Heart right ventricle (tissue), 16 donors: ENCODE measurements at regions not wholly inside any gene's neighbourhood (a gene's known extent, or its start where the extent isn't known, plus 50 kb on each side); places are given as distances from the start of the nearest gene placed in this dataset.

Experiments
- ATAC-seq, 8 donors: fragments of 200-7000 bp; cut with Tn5 transposase; one replicate each; pipeline ENCODE4 v1.9.1; 2020; ENCODE audit warnings: mild to moderate bottlenecking in 8 of 8, moderate library complexity in 8 of 8, moderate number of reproducible peaks in 1 of 8
- DNase-seq, 2 donors: peaks; one replicate each; pipeline ENCODE4 v3.0.0-alpha.2; 2020
- H3K27ac ChIP-seq, 10 donors: fragments of 200-600 bp; sonication (generic) in 2 of 10; one replicate each; pipeline versions ENCODE4 v1.5.0 to v1.8.0; 2020 to 2022; ENCODE audit warnings: mild to moderate bottlenecking in 3 of 10
- H3K27me3 ChIP-seq, 7 donors: fragments of 200-600 bp; one replicate each; pipeline ENCODE4 v1.8.0; 2021 to 2022; ENCODE audit warnings: mild to moderate bottlenecking in 2 of 7
- H3K36me3 ChIP-seq, 9 donors: fragments of 200-600 bp; sonication (generic) in 1 of 9; one replicate each; pipeline versions ENCODE4 v1.5.0 to v1.8.0; 2020 to 2022; ENCODE audit warnings: mild to moderate bottlenecking in 2 of 9
- H3K4me1 ChIP-seq, 9 donors: fragments of 200-600 bp; sonication (generic) in 1 of 9; one replicate each; pipeline versions ENCODE4 v1.5.0 to v1.8.0; 2020 to 2022; ENCODE audit warnings: mild to moderate bottlenecking in 4 of 9
- H3K4me3 ChIP-seq, 10 donors: fragments of 200-600 bp; sonication (generic) in 2 of 10; one replicate each; pipeline versions ENCODE4 v1.5.0 to v1.8.0; 2020 to 2022; ENCODE audit warnings: mild to moderate bottlenecking in 7 of 10, moderate library complexity in 2 of 10
- H3K9me3 ChIP-seq, 11 donors: fragments of 200-600 bp in 10 of 11; sonication (generic) in 2 of 11; one replicate each; pipeline versions ENCODE4 v1.5.0 to v1.8.0; 2013 to 2022; ENCODE audit warnings: mild to moderate bottlenecking in 2 of 11, control low read depth in 1 of 11, moderate library complexity in 1 of 11
- CTCF ChIP-seq, 9 donors: fragments of 200-600 bp; sonication (generic) in 2 of 9; IDR thresholded peaks; one replicate each; pipeline versions ENCODE4 v1.5.0 to v1.8.0; 2021 to 2022; ENCODE audit warnings: antibody characterized with exemption in 9 of 9, mild to moderate bottlenecking in 5 of 9, moderate library complexity in 1 of 9
- WGBS, 2 donors: extraction: QIAGEN DNeasy Blood & Tissue Kit; methylation state at CpG; one replicate each; pipeline ENCODE4 v1.1.7; 2013; ENCODE audit warnings: inconsistent platforms in 1 of 2; 5-methylcytosine and 5-hydroxymethylcytosine counted together
- intact Hi-C, 10 donors: fragments of 100-400 bp; cut with DNase I; formaldehyde crosslinking; loops; one replicate each; pipeline versions ENCODE4 v1.11.1 to v1.14.2; 2022
- donor health status: Arrhythmogenic right ventricular cardiomyopathy.
- donor health status: ischemic (EF 13 %, LVEDD 7.1; RV severe dilation, severe dysfunction).
- donor health status: healthy with polysubstance abuse.
- donor health status: DM: no; HTN: yes; CAD: no.
- donor health status: DM: no; HTN: no; CAD: no.
- donor health status: ischemic (EF 25% LVEDD 6.9; RV normal size, moderate dysfunction).
- donor health status: ischemic (EF 25% LVEDD 5.7; RV mildly dilated, moderate dysfunction).
- donor health status: healthy.
- donor health status: DM: yes; HTN: yes; CAD: no.
- donor health status: Ischemic cardiomyopathy.
- donor health status: ischemic (EF 35%, LVEDD 5.7; RV mildly dilated, moderate dysfunction).
- donor health status: nonischemic (EF 11% LVEDD 7.7; RV severe dilation, severe dysfunction).
- donor health status: DM: yes; HTN: yes; CAD: no.
- donor health status: PGD.
- donor health status: ischemic (EF 29% LVEDD 5.4; RV normal size, mild dysfunction).
- donor health status: nonischemic (EF 23%, LVEDD 6.1; RV moderate dilation, normal function).

GRCh38 chr2:153074207-153074606, 355.8 kb downstream of the ARL6IP6 start:
- Histone ChIP-seq H3K27me3 (no peaks in the 10 kb centered on the region), H3K27ac (no peak overlapping the region), H3K4me1 (no peaks in the 10 kb centered on the region), H3K36me3 (no peaks in the 10 kb centered on the region), H3K4me3 (no peak overlapping the region), H3K9me3 (no peaks in the 10 kb centered on the region)
- ATAC-seq (no peak), DNase-seq (no peak)
- intact Hi-C loops = loop anchor here in 1 of 10 donors (5.0 kb wide), 1 partner anchor 93 kb away; no protein-coding TSS in a partner anchor
- TF ChIP-seq CTCF (IDR thresholded peaks at IDR 0.05) = no peak
- 85 to 91% methylated on average over 1 of the region's 1 CpG for WGBS, 2 donors

GRCh38 chr2:153072813-153073212, 354.4 kb downstream of the ARL6IP6 start:
- Histone ChIP-seq H3K4me3 (no peak overlapping the region), H3K27ac (no peak overlapping the region), H3K4me1 (no peaks in the 10 kb centered on the region), H3K9me3 (no peaks in the 10 kb centered on the region), H3K27me3 (no peaks in the 10 kb centered on the region), H3K36me3 (no peaks in the 10 kb centered on the region)
- WGBS, 2 donors = 78 to 90% methylated on average over 8 of the region's 8 CpGs
- TF ChIP-seq CTCF (IDR thresholded peaks at IDR 0.05) = no peak
- no peak for ATAC-seq
- intact Hi-C loops = loop anchor here in 1 of 10 donors (5.0 kb wide), 1 partner anchor 94 kb away; no protein-coding TSS in a partner anchor
- DNase-seq = no peak

- 62 to 73% methylated on average over 6 of the region's 6 CpGs for WGBS, 2 donors
- Histone ChIP-seq H3K27me3 (no peaks in the 10 kb centered on the region), H3K36me3 (no peaks in the 10 kb centered on the region), H3K27ac (no peak overlapping the region), H3K9me3 (no peaks in the 10 kb centered on the region), H3K4me1 (no peaks in the 10 kb centered on the region), H3K4me3 (no peak overlapping the region)
- ATAC-seq (no peak), DNase-seq (no peak)
- intact Hi-C loops = loop anchor here in 1 of 10 donors (5.0 kb wide), 1 partner anchor 95 kb away; no protein-coding TSS in a partner anchor
- no peak for TF ChIP-seq CTCF (IDR thresholded peaks at IDR 0.05)
These were observed 353.7 kb downstream of the ARL6IP6 start for GRCh38 chr2:153072077-153072476.

DNA sequence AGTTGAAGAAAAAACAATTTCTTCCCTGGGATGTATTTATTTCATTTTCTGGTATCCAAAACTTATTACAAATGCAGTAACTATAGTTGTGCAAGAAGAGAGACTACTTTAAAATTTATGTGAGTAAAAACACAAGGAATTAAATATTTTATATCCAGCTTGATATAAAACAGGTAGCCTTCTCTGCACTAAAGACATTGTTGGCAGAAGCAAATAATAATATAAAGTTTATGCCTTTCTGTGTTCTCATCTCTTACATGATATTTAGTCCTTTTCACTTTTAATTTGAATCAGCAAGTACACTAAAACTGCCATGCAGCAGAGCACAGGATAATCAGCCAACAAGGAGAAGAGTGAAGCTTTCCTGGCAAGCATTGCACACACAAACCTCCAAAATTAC, 352.7 kb downstream of the ARL6IP6 start:
- H3K4me3 ChIP-seq = no peak overlapping the region
- H3K27ac ChIP-seq = no peak overlapping the region
- no peaks in the 10 kb centered on the region for H3K27me3 ChIP-seq
- intact Hi-C loops = loop anchor here in 1 of 10 donors (5.0 kb wide), 1 partner anchor 96 kb away; no protein-coding TSS in a partner anchor
- H3K36me3 ChIP-seq = no peaks in the 10 kb centered on the region
- TF ChIP-seq CTCF (IDR thresholded peaks at IDR 0.05) = no peak
- no peaks in the 10 kb centered on the region for H3K9me3 ChIP-seq
- DNase-seq (no peak), ATAC-seq (no peak)
- H3K4me1 ChIP-seq = no peaks in the 10 kb centered on the region
